ENCODE measurements at regions not wholly inside any gene's neighbourhood (a gene's known extent, or its start where the extent isn't known, plus 50 kb on each side); places are given as distances from the start of the nearest gene placed in this dataset.

- Histone ChIP-seq H3K4me3 (ENCODE audit: low read length) (no peak overlapping the region), H3K27me3 (ENCODE audit: control insufficient read depth, insufficient read depth, low read length) (no peaks in the 10 kb centered on the region), H3K27ac (ENCODE audit: low read length) (no peak overlapping the region), H3K36me3 (ENCODE audit: control insufficient read depth, insufficient read depth, low read length) (no peaks in the 10 kb centered on the region), H3K4me1 (ENCODE audit: control insufficient read depth, insufficient read depth, low read length) (peaks cover 13% of the 10 kb centered on the region), H3K9me3 (ENCODE audit: control insufficient read depth, insufficient read depth, low read length) (no peaks in the 10 kb centered on the region)
- Mint-ChIP-seq H3K9me3 (no peaks in the 10 kb centered on the region), H3K36me3 (no peaks in the 10 kb centered on the region), H3K4me1 (peaks cover 4 to 10% of the 10 kb centered on the region in 2 donors), H3K27ac (no peak overlapping the region), H3K27me3 (ENCODE audit: low read depth in 2 of 2) (peaks cover 8 to 17% of the 10 kb centered on the region in 2 donors), H3K4me3 (no peak overlapping the region)
- intact Hi-C loops (cut with micrococcal nuclease) = no loop called here
- TF ChIP-seq CTCF (IDR thresholded peaks at IDR 0.05) = no peak
- ATAC-seq = no peak
- no peak for DNase-seq
- 68% methylated on average over 20 of the region's 20 CpGs for WGBS (ENCODE audit: insufficient coverage)
Measured at GRCh38 chr22:49372530-49373288, 455.0 kb downstream of the BRD1 start.

- H3K9me3 Mint-ChIP-seq = no peaks in the 10 kb centered on the region
- Histone ChIP-seq H3K4me1 (ENCODE audit: control insufficient read depth, insufficient read depth, low read length) (peaks cover 13% of the 10 kb centered on the region), H3K36me3 (ENCODE audit: control insufficient read depth, insufficient read depth, low read length) (no peaks in the 10 kb centered on the region), H3K27me3 (ENCODE audit: control insufficient read depth, insufficient read depth, low read length) (no peaks in the 10 kb centered on the region), H3K9me3 (ENCODE audit: control insufficient read depth, insufficient read depth, low read length) (no peaks in the 10 kb centered on the region), H3K4me3 (ENCODE audit: low read length) (no peak overlapping the region), H3K27ac (ENCODE audit: low read length) (no peak overlapping the region)
- no peak overlapping the region for H3K4me3 Mint-ChIP-seq
- intact Hi-C loops (cut with micrococcal nuclease) = no loop called here
- no peak for ATAC-seq
- peaks cover 4 to 10% of the 10 kb centered on the region in 2 donors for H3K4me1 Mint-ChIP-seq
- H3K27me3 Mint-ChIP-seq (ENCODE audit: low read depth in 2 of 2) = peaks cover 3 to 11% of the 10 kb centered on the region in 2 donors
- WGBS (ENCODE audit: insufficient coverage) = 75% methylated on average over 17 of the region's 17 CpGs
- no peak overlapping the region for H3K27ac Mint-ChIP-seq
- no peaks in the 10 kb centered on the region for H3K36me3 Mint-ChIP-seq
- no peak for TF ChIP-seq CTCF (IDR thresholded peaks at IDR 0.05)
- no peak for DNase-seq
Measured at GRCh38 chr22:49372111-49372529, 455.6 kb downstream of the BRD1 start.

GRCh38 chr22:49371325-49372110 lies 456.2 kb downstream of the BRD1 start:
- intact Hi-C loops (cut with micrococcal nuclease) = no loop called here
- H3K27me3 ChIP-seq (ENCODE audit: control insufficient read depth, insufficient read depth, low read length) = no peaks in the 10 kb centered on the region
- no peaks in the 10 kb centered on the region for H3K9me3 Mint-ChIP-seq
- no peaks in the 10 kb centered on the region for H3K36me3 ChIP-seq (ENCODE audit: control insufficient read depth, insufficient read depth, low read length)
- H3K36me3 Mint-ChIP-seq = no peaks in the 10 kb centered on the region
- DNase-seq = no peak
- H3K4me3 Mint-ChIP-seq = no peak overlapping the region
- H3K4me1 Mint-ChIP-seq = peaks cover 4 to 10% of the 10 kb centered on the region in 2 donors
- H3K4me1 ChIP-seq (ENCODE audit: control insufficient read depth, insufficient read depth, low read length) = peaks cover 13% of the 10 kb centered on the region
- H3K27ac ChIP-seq (ENCODE audit: low read length) = no peak overlapping the region
- H3K9me3 ChIP-seq (ENCODE audit: control insufficient read depth, insufficient read depth, low read length) = no peaks in the 10 kb centered on the region
- no peak overlapping the region for H3K4me3 ChIP-seq (ENCODE audit: low read length)
- H3K27ac Mint-ChIP-seq = no peak overlapping the region
- H3K27me3 Mint-ChIP-seq (ENCODE audit: low read depth in 2 of 2) = peaks cover 3 to 8% of the 10 kb centered on the region in 2 donors
- 76% methylated on average over 27 of the region's 27 CpGs for WGBS (ENCODE audit: insufficient coverage)
- ATAC-seq = no peak
- no peak for TF ChIP-seq CTCF (IDR thresholded peaks at IDR 0.05)
